ENCODE measurements at regions not wholly inside any gene's neighbourhood (a gene's known extent, or its start where the extent isn't known, plus 50 kb on each side); places are given as distances from the start of the nearest gene placed in this dataset.

DNA sequence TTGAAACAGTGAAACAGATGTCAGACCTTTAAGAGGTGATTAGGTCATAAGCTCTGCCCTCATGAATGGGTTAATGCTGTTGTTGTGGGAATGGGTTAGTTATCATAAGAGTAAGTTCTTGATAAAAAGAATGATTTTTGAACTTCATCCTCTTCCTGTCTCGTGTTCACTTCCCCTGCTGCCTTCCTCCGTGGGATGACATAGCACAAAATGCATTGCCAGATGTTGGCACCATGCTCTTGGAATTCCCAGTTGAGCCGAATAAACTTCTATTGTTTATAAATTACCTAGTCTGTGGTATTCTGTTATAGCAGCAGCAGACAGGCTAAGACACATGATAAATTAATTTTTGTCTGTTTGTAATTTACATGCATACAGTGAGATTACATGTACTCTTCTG, 112.0 kb upstream of the LRRC7 start:
- no peak overlapping the region for H3K4me2 ChIP-seq (ENCODE audit: low read length)
- no peaks in the 10 kb centered on the region for H3K9me2 ChIP-seq (ENCODE audit: insufficient read depth, low read length)
- H3K79me2 ChIP-seq (replicated peaks; ENCODE audit: insufficient read depth, low read length): no peaks in the 10 kb centered on the region
- H3K27ac ChIP-seq (ENCODE audit: low read length): no peak overlapping the region
- no peaks in the 10 kb centered on the region for H3F3A ChIP-seq (ENCODE audit: insufficient read depth, low read length, poor library complexity, severe bottlenecking)
- no peaks in the 10 kb centered on the region for H3K9me3 ChIP-seq (ENCODE audit: low read length)
- no peak overlapping the region for H2AFZ ChIP-seq (ENCODE audit: low read depth, low read length)
- H3K9ac ChIP-seq (ENCODE audit: low read length): no peak overlapping the region
- TF ChIP-seq POLR2AphosphoS5 (IDR thresholded peaks at IDR 0.05) (no peak), RAD21 (conservative IDR thresholded peaks at IDR 0.05) (no peak), TAF1 (IDR thresholded peaks at IDR 0.05; ENCODE audit: low read depth) (no peak), SMC3 (conservative IDR thresholded peaks at IDR 0.05; ENCODE audit: poor library complexity) (no peak), EZH2 (IDR thresholded peaks at IDR 0.05; ENCODE audit: borderline replicate concordance, insufficient read depth, low read length, poor library complexity, severe bottlenecking) (no peak), EP300 (conservative IDR thresholded peaks at IDR 0.05; ENCODE audit: poor library complexity, severe bottlenecking) (no peak), MXI1 (conservative IDR thresholded peaks at IDR 0.05; ENCODE audit: poor library complexity, severe bottlenecking) (no peak), REST (IDR thresholded peaks at IDR 0.05; ENCODE audit: borderline replicate concordance) (no peak)
- TF ChIP-seq, protein P1, sequence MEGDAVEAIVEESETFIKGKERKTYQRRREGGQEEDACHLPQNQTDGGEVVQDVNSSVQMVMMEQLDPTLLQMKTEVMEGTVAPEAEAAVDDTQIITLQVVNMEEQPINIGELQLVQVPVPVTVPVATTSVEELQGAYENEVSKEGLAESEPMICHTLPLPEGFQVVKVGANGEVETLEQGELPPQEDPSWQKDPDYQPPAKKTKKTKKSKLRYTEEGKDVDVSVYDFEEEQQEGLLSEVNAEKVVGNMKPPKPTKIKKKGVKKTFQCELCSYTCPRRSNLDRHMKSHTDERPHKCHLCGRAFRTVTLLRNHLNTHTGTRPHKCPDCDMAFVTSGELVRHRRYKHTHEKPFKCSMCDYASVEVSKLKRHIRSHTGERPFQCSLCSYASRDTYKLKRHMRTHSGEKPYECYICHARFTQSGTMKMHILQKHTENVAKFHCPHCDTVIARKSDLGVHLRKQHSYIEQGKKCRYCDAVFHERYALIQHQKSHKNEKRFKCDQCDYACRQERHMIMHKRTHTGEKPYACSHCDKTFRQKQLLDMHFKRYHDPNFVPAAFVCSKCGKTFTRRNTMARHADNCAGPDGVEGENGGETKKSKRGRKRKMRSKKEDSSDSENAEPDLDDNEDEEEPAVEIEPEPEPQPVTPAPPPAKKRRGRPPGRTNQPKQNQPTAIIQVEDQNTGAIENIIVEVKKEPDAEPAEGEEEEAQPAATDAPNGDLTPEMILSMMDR (IDR thresholded peaks at IDR 0.05; ENCODE audit: poor library complexity, severe bottlenecking): no peak
- H3K36me3 ChIP-seq (ENCODE audit: insufficient read depth, low read length): no peaks in the 10 kb centered on the region
- no peak overlapping the region for H3K4me3 ChIP-seq (ENCODE audit: low read length)
- no peaks in the 10 kb centered on the region for H4K20me1 ChIP-seq (ENCODE audit: insufficient read depth)
- H3K27me3 ChIP-seq (ENCODE audit: insufficient read depth, low read depth, low read length): no peaks in the 10 kb centered on the region

DNA sequence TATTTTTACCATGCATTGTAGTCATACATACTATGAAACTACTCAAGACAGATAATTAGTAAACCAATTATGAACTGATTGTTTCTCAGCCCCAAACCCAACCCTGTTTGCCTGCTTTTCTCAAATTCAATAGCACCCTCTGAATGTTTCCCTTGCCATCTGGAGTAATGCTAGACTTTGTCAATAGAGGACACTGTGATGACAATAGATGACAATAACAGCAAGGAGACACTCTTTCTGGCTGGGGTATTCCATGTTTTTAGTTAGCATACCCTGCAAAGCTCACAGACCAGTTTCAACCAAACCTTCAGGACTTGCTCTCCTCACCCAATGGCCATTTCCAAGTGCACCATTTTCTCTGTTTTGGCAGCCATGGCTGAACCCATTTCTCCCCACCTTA, 108.5 kb upstream of the LRRC7 start:
- peaks cover under 1% of the 10 kb centered on the region for H3K9me3 ChIP-seq (ENCODE audit: low read length)
- H3K4me3 ChIP-seq (ENCODE audit: low read length): no peak overlapping the region
- no peaks in the 10 kb centered on the region for H3F3A ChIP-seq (ENCODE audit: insufficient read depth, low read length, poor library complexity, severe bottlenecking)
- TF ChIP-seq, protein P1 (IDR thresholded peaks at IDR 0.05; ENCODE audit: poor library complexity, severe bottlenecking): no peak
- no peak for TF ChIP-seq EP300 (conservative IDR thresholded peaks at IDR 0.05; ENCODE audit: poor library complexity, severe bottlenecking)
- no peak for TF ChIP-seq TAF1 (IDR thresholded peaks at IDR 0.05; ENCODE audit: low read depth)
- TF ChIP-seq SMC3 (conservative IDR thresholded peaks at IDR 0.05; ENCODE audit: poor library complexity): no peak
- TF ChIP-seq REST (IDR thresholded peaks at IDR 0.05; ENCODE audit: borderline replicate concordance): no peak
- no peak for TF ChIP-seq EZH2 (IDR thresholded peaks at IDR 0.05; ENCODE audit: borderline replicate concordance, insufficient read depth, low read length, poor library complexity, severe bottlenecking)
- TF ChIP-seq RAD21 (conservative IDR thresholded peaks at IDR 0.05): no peak
- no peak for TF ChIP-seq POLR2AphosphoS5 (IDR thresholded peaks at IDR 0.05)
- no peak for TF ChIP-seq MXI1 (conservative IDR thresholded peaks at IDR 0.05; ENCODE audit: poor library complexity, severe bottlenecking)
- no peaks in the 10 kb centered on the region for H3K27me3 ChIP-seq (ENCODE audit: insufficient read depth, low read depth, low read length)
- no peak overlapping the region for H3K4me2 ChIP-seq (ENCODE audit: low read length)
- no peak overlapping the region for H3K9ac ChIP-seq (ENCODE audit: low read length)
- H3K9me2 ChIP-seq (ENCODE audit: insufficient read depth, low read length): no peaks in the 10 kb centered on the region
- no peak overlapping the region for H3K27ac ChIP-seq (ENCODE audit: low read length)
- H4K20me1 ChIP-seq (ENCODE audit: insufficient read depth): no peaks in the 10 kb centered on the region
- H2AFZ ChIP-seq (ENCODE audit: low read depth, low read length): no peak overlapping the region
- no peaks in the 10 kb centered on the region for H3K36me3 ChIP-seq (ENCODE audit: insufficient read depth, low read length)
- no peaks in the 10 kb centered on the region for H3K79me2 ChIP-seq (replicated peaks; ENCODE audit: insufficient read depth, low read length)
